PC-3 (cell line): ENCODE measurements at regions not wholly inside any gene's neighbourhood (a gene's known extent, or its start where the extent isn't known, plus 50 kb on each side); places are given as distances from the start of the nearest gene placed in this dataset.

Experiments
- ATAC-seq: fragments of 200-7000 bp; cut with Tn5 transposase; 2 replicates; pipeline ENCODE4 v1.9.1; 2020; ENCODE audit warnings: mild to moderate bottlenecking, moderate library complexity
- BruUV-seq: library from RNA; stranded (reverse); fragments of 400-500 nt; replicated peaks from 2 replicates; lab custom pipeline; 2021; lab: Mats Ljungman, UMichigan
- CTCF ChIA-PET: fragments of 300-600 bp; sonication (Branson Sonifier 250); formaldehyde crosslinking; loops from one replicate; lab custom pipeline; 2022; ENCODE audit warnings: antibody characterized with exemption; lab: Charles Lee
- POLR2A ChIA-PET: fragments of 300-600 bp; sonication (Branson Sonifier 250); formaldehyde crosslinking; loops from one replicate; lab custom pipeline; 2022; ENCODE audit warnings: antibody characterized with exemption; ENCODE audit not compliant: unreplicated experiment; lab: Charles Lee
- DNase-seq: peaks from one replicate; pipeline ENCODE4 v3.0.0-alpha.2; 2015
- H2AFZ ChIP-seq: fragments of 300-600 bp; sonication (generic); 2 replicates; pipeline ENCODE4 v1.6.0; 2016; ENCODE audit warnings: antibody characterized with exemption, low read length
- H3F3A ChIP-seq: fragments of 300-600 bp; sonication (generic); one replicate; pipeline ENCODE4 v1.6.0; 2017; ENCODE audit warnings: antibody characterized with exemption, low read length, control low read depth, mild to moderate bottlenecking; ENCODE audit not compliant: unreplicated experiment
- H3K27ac ChIP-seq: fragments of 300-600 bp; sonication (generic); 2 replicates; pipeline ENCODE4 v1.5.1; 2016; ENCODE audit warnings: mild to moderate bottlenecking, low read length
- H3K27me3 ChIP-seq: fragments of 300-600 bp; sonication (generic); 2 replicates; pipeline ENCODE4 v1.6.1; 2016; ENCODE audit warnings: low read length, mixed read lengths
- H3K36me3 ChIP-seq: fragments of 300-600 bp; sonication (generic); 2 replicates; pipeline ENCODE4 v1.6.1; 2016; ENCODE audit warnings: low read depth, mixed run types, low read length, mixed read lengths
- H3K4me1 ChIP-seq: fragments of 300-600 bp; sonication (generic); 2 replicates; pipeline ENCODE4 v1.5.1; 2016; ENCODE audit warnings: low read length; ENCODE audit not compliant: insufficient read depth
- H3K4me2 ChIP-seq: fragments of 300-600 bp; sonication (generic); 2 replicates; pipeline ENCODE4 v1.6.0; 2016; ENCODE audit warnings: low read length
- H3K4me3 ChIP-seq: fragments of 300-600 bp; sonication (generic); 2 replicates; pipeline ENCODE4 v1.5.1; 2016; ENCODE audit warnings: mild to moderate bottlenecking, low read length, mixed read lengths
- H3K79me2 ChIP-seq: fragments of 300-600 bp; sonication (generic); 2 replicates; pipeline ENCODE4 v1.6.1; 2017; ENCODE audit warnings: low read length, mixed read lengths
- H3K9ac ChIP-seq: fragments of 300-600 bp; sonication (generic); 2 replicates; pipeline ENCODE4 v1.6.0; 2016; ENCODE audit warnings: mild to moderate bottlenecking, low read length
- H3K9me2 ChIP-seq: fragments of 300-600 bp; sonication (generic); replicated peaks from 2 replicates; pipeline ENCODE4 v1.6.1; 2016; ENCODE audit warnings: mixed run types, low read length, mixed read lengths
- H3K9me3 ChIP-seq: fragments of 300-600 bp; sonication (generic); 2 replicates; pipeline ENCODE4 v1.6.1; 2016; ENCODE audit warnings: low read length, mixed read lengths
- H4K20me1 ChIP-seq: fragments of 300-600 bp; sonication (generic); 2 replicates; pipeline ENCODE4 v1.6.1; 2016; ENCODE audit warnings: low read length, mixed read lengths
- EZH2 ChIP-seq: fragments of 300-600 bp; sonication (generic); IDR thresholded peaks from one replicate; pipeline ENCODE4 v1.6.1; 2017; ENCODE audit warnings: antibody characterized with exemption, mild to moderate bottlenecking, low read length; ENCODE audit not compliant: unreplicated experiment
- EZH2phosphoT487 ChIP-seq: fragments of 300-600 bp; sonication (generic); IDR thresholded peaks from 2 replicates; pipeline ENCODE4 v1.6.1; 2018; ENCODE audit warnings: mild to moderate bottlenecking, antibody characterized with exemption, low read length, borderline replicate concordance
- intact Hi-C: fragments of 100-400 bp; cut with micrococcal nuclease; formaldehyde crosslinking; loops from 2 replicates; pipeline ENCODE4 v1.9.0; 2023
- TF ChIP-seq, protein P1 (sequence below): fragments of 300-600 bp; sonication (generic); conservative IDR thresholded peaks from 2 replicates; pipeline ENCODE4 v1.5.1; 2017; ENCODE audit warnings: antibody characterized with exemption, low read depth, mild to moderate bottlenecking, low read length

DNA sequence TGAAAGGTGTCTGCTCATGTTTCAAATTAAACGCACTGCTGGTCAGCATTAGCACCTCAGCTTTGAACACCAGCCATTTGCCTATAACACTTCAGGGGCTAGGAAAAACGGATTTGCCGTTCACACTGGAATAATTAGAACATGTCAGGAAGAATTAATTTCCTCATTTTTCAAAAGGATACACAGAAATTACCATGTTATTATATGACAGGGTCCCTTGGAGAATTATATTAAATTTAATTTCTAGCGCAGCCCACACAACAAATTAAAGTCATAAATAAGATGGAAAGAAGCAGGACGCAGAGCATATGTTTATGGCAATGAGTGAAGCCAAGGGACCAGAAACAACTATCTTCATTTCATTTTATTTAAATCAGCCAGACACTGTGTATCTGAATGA lies 83.8 kb upstream of the SOX6 start:
- ChIA-PET CTCF (no interaction called here), POLR2A (no interaction called here)
- Histone ChIP-seq H3K79me2 (no peaks in the 10 kb centered on the region), H3K36me3 (no peaks in the 10 kb centered on the region), H2AFZ (no peak overlapping the region), H3K27ac (no peak overlapping the region), H3K4me1 (no peaks in the 10 kb centered on the region), H3K4me3 (no peak overlapping the region), H3K9ac (no peak overlapping the region), H3K9me2 (no peaks in the 10 kb centered on the region), H3F3A (no peaks in the 10 kb centered on the region), H3K4me2 (no peak overlapping the region), H4K20me1 (no peaks in the 10 kb centered on the region), H3K27me3 (no peaks in the 10 kb centered on the region), H3K9me3 (no peaks in the 10 kb centered on the region)
- DNase-seq (no peak), ATAC-seq (no peak)
- TF ChIP-seq, protein P1, sequence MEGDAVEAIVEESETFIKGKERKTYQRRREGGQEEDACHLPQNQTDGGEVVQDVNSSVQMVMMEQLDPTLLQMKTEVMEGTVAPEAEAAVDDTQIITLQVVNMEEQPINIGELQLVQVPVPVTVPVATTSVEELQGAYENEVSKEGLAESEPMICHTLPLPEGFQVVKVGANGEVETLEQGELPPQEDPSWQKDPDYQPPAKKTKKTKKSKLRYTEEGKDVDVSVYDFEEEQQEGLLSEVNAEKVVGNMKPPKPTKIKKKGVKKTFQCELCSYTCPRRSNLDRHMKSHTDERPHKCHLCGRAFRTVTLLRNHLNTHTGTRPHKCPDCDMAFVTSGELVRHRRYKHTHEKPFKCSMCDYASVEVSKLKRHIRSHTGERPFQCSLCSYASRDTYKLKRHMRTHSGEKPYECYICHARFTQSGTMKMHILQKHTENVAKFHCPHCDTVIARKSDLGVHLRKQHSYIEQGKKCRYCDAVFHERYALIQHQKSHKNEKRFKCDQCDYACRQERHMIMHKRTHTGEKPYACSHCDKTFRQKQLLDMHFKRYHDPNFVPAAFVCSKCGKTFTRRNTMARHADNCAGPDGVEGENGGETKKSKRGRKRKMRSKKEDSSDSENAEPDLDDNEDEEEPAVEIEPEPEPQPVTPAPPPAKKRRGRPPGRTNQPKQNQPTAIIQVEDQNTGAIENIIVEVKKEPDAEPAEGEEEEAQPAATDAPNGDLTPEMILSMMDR = no peak
- TF ChIP-seq EZH2 = no peak
- TF ChIP-seq EZH2phosphoT487 = no peak
- intact Hi-C loops = no loop called here
- BruUV-seq = no TSS peak

DNA sequence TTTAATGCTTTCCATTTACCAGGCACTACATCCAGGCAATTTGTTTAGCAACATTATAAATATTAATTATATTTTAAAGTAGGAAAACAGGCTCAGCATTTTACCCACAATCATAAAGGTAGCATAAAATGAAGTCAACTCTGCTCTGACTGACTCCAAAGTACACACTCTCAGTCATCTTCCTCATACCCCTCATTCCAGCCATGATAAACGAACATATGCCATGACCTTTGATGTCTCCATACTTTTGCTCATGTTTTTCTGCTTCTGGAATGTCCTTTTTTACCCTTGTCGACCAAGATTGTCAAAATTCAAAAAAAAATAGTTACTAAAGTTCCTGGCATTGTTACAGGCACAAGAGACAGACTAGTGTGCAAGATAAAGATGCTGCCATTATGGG lies 77.7 kb upstream of the SOX6 start:
- Histone ChIP-seq H3K4me3 (no peak overlapping the region), H3K9me3 (no peaks in the 10 kb centered on the region), H3K4me1 (no peaks in the 10 kb centered on the region), H3K9me2 (no peaks in the 10 kb centered on the region), H3K36me3 (no peaks in the 10 kb centered on the region), H3K9ac (no peak overlapping the region), H3K27ac (no peak overlapping the region), H3F3A (no peaks in the 10 kb centered on the region), H2AFZ (no peak overlapping the region), H3K27me3 (no peaks in the 10 kb centered on the region), H3K79me2 (no peaks in the 10 kb centered on the region), H3K4me2 (no peak overlapping the region), H4K20me1 (no peaks in the 10 kb centered on the region)
- ATAC-seq = no peak
- intact Hi-C loops = no loop called here
- TF ChIP-seq EZH2phosphoT487 = no peak
- TF ChIP-seq EZH2 = no peak
- TF ChIP-seq, protein P1 = no peak
- BruUV-seq = no TSS peak
- POLR2A ChIA-PET = no interaction called here
- CTCF ChIA-PET = no interaction called here
- no peak for DNase-seq

DNA sequence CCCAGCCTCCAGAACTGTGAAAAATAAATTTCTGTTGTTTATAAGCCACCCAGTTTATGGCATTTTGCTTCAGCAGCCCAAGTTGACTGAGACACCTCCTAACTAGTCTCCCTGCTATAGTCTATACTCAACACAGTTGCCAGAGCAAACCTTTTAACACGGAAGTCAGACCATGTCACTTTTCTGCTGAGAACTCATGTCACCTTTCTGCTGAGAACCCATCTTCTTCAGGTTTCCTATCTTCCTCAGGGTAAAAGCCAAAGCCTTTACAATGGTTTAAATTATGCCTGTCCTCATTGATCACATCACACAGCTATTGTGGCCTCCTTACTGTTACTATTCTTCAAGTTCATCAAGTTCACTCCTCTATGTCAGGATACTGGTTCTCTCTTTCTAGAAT lies 74.3 kb upstream of the SOX6 start:
- Histone ChIP-seq H3K9me3 (no peaks in the 10 kb centered on the region), H3K36me3 (no peaks in the 10 kb centered on the region), H3K4me2 (no peak overlapping the region), H3K4me3 (no peak overlapping the region), H3K9me2 (no peaks in the 10 kb centered on the region), H3K9ac (no peak overlapping the region), H3K79me2 (no peaks in the 10 kb centered on the region), H4K20me1 (no peaks in the 10 kb centered on the region), H3K4me1 (no peaks in the 10 kb centered on the region), H2AFZ (no peak overlapping the region), H3K27ac (no peak overlapping the region), H3K27me3 (no peaks in the 10 kb centered on the region), H3F3A (no peaks in the 10 kb centered on the region)
- intact Hi-C loops = no loop called here
- no TSS peak for BruUV-seq
- ChIA-PET POLR2A (no interaction called here), CTCF (no interaction called here)
- TF ChIP-seq, protein P1 = no peak
- TF ChIP-seq EZH2 (no peak), EZH2phosphoT487 (no peak)
- ATAC-seq (no peak), DNase-seq (no peak)
